ENCODE measurements at regions not wholly inside any gene's neighbourhood (a gene's known extent, or its start where the extent isn't known, plus 50 kb on each side); places are given as distances from the start of the nearest gene placed in this dataset.

GRCh38 chr21:26385721-26386120 lies 187.4 kb downstream of the CYYR1 start:
- TF ChIP-seq, protein P1, sequence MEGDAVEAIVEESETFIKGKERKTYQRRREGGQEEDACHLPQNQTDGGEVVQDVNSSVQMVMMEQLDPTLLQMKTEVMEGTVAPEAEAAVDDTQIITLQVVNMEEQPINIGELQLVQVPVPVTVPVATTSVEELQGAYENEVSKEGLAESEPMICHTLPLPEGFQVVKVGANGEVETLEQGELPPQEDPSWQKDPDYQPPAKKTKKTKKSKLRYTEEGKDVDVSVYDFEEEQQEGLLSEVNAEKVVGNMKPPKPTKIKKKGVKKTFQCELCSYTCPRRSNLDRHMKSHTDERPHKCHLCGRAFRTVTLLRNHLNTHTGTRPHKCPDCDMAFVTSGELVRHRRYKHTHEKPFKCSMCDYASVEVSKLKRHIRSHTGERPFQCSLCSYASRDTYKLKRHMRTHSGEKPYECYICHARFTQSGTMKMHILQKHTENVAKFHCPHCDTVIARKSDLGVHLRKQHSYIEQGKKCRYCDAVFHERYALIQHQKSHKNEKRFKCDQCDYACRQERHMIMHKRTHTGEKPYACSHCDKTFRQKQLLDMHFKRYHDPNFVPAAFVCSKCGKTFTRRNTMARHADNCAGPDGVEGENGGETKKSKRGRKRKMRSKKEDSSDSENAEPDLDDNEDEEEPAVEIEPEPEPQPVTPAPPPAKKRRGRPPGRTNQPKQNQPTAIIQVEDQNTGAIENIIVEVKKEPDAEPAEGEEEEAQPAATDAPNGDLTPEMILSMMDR (IDR thresholded peaks at IDR 0.05): no peak
- TF ChIP-seq EP300 (IDR thresholded peaks at IDR 0.05; ENCODE audit: low read depth): no peak

Data from transverse colon (tissue), 3 donors.